ENCODE measurements at regions not wholly inside any gene's neighbourhood (a gene's known extent, or its start where the extent isn't known, plus 50 kb on each side); places are given as distances from the start of the nearest gene placed in this dataset.

GRCh38 chr18:75654386-75654785 is 226.9 kb upstream of the SMIM21 start:
- TF ChIP-seq POLR2A (IDR thresholded peaks at IDR 0.05) (no peak), CTCF (IDR thresholded peaks at IDR 0.05) (no peak), POLR2AphosphoS5 (IDR thresholded peaks at IDR 0.05) (no peak), EP300 (IDR thresholded peaks at IDR 0.05) (no peak)

Data from suprapubic skin (tissue), 4 donors.